Hematopoietic multipotent progenitor cell treated with erythropoietin and hydrocortisone succinate and interleukin-3 and kit ligand, for 6 days (in vitro differentiated cells): ENCODE measurements at regions not wholly inside any gene's neighbourhood (a gene's known extent, or its start where the extent isn't known, plus 50 kb on each side); places are given as distances from the start of the nearest gene placed in this dataset.

Source experiments
- DNase-seq: peaks from one replicate; pipeline ENCODE4 v3.0.0-alpha.2; 2015

- DNase-seq = no peak
Measured at GRCh38 chr9:106358331-106358730, 504.6 kb upstream of the ZNF462 start.

GRCh38 chr9:106376689-106377088 is 486.3 kb upstream of the ZNF462 start:
- DNase-seq = no peak

DNA sequence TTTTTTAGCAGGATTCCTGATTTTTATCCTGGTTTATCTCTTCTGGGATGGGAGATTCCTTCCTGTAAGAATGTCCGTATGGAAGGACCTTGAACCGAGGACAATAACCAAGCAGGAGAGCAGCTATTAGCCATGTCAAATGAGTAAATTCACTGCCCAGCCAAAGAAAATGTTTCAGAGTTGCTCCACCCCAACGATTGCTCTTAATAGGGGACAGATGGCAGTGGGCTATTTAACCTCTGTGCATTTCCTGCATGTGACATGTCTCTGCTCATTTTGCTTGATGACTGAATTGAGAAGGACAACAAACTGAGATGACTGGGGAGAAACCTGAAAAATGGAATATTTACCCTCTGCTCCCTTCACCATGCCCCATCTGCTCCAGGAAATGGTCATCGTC is 479.9 kb upstream of the ZNF462 start:
- DNase-seq = no peak

- DNase-seq = no peak
Measured at GRCh38 chr9:106387965-106388364, 475.0 kb upstream of the ZNF462 start.

DNA sequence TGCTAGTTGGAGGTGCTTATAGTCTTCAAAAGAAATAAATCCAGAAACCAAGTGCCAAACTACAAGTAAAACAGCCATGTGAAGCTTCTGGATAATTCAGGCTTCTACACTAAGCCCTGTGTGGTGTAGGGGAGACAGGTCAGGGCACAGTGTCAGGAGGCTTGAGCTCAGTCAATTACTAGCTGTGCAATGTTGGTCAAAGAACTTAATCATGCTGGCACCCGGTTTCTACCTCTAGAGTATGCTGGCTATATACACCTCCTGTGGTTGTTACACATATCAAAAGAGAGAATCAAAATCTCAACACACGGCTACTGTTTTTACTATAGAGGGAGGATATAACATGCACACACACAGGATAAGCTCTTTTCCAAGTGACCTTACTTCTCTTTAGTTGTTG is 469.7 kb upstream of the ZNF462 start:
- no peak for DNase-seq

- DNase-seq = no peak
Measured at GRCh38 chr9:106400170-106400569, 462.8 kb upstream of the ZNF462 start.

- no peak for DNase-seq
Measured at GRCh38 chr9:106400950-106401349, 462.0 kb upstream of the ZNF462 start.

DNA sequence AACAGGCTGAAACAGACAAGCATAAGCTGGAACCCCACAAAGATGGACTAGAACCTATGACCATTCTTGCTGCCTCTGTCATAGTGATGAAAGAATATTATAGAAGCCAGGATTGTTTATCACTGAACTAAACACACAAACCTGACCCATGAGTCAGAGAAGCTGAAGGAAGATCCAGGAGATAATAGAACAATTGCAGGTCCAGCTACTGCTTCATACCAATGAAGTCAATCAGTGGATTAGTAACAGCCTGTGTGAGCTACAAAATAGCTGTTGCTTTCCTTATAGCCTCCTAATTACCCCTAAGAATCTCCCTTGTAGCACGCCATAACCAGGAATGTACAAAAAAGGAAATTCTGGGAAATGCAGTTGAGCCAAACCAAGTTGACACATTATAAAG is 459.9 kb upstream of the ZNF462 start:
- DNase-seq = no peak

- DNase-seq = no peak
Measured at GRCh38 chr9:106404137-106404536, 458.8 kb upstream of the ZNF462 start.

- DNase-seq = no peak
Measured at GRCh38 chr9:106405871-106406435, 457.0 kb upstream of the ZNF462 start.

GRCh38 chr9:106414042-106414441 is 448.9 kb upstream of the ZNF462 start:
- no peak for DNase-seq

DNA sequence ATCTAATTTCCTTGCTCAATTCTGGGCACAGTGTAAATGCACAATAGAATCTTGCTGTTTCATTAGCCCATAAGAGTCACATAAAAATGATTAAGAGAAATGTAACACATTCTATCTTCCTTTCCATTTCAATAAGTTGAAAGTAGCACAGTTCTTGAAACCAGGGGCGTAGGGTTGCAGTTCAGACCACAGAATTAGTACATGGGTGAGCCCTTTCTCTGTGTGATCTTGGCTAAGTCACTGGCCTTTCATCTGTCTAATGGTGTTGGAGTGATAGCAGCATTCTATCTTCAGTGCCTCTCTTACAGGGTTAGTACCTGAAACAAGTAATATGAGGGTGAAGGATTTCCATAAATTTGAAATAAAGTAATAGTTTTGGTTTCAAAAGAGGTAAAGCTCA is 445.3 kb upstream of the ZNF462 start:
- no peak for DNase-seq

DNA sequence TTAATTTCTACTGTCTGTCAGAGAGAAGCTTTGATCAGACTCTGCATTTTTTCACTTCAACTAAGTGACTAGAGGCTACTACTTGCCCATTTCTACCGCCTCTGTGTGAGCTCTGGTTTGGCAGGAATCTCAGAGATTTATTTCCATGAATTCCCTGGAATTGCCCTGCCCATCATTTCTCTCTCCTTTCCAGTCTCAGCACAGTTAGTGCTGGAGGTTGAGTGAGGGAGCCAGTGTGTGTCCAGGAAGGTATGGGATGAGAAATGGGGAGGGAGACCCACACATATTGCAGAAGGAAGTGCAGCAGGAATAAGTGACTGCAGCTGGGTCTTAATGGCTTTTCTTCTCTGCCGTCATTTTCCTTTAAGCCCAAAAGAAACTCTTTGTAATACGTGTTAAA is 443.1 kb upstream of the ZNF462 start:
- DNase-seq = no peak

DNA sequence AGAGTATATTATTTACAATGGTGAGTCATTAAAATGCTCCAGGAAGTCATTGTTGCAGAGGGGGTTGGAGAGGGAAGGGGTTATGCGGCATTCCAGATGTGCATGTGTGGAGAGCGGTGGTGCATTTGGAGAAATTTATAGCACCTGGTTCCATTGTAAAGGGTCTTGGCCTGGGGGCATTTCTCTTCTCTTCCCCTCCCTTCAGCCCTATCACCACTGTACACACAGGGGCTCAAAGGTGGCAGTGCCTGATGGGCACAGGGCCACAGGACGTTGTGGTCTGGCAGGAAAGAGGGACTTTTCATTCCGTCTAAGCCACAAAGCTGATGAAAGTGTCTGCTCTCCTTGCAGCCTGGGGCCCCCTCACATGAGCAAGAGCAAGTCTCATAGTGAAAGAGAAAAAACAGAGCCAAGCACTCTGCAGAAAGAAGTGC is 442.4 kb upstream of the ZNF462 start:
- peak; percentile 72 for DNase-seq

DNA sequence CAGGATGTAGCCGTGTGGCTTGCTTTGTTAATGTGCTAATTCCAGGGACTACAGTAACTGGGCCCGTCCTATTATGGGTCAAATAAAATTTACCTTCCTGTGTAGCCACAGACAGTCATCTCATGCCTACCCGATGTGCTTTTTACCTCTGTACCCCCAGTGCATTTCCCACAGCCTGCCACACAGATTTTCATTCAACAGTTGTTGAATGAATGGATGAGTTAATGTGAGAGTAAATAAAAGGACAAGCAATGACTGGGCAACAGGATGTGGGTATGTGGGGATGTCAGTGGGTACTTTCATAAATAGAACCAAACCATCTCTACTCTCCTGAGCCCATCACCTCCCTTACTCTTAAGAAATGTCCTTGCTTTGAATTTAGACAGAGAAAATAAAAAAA is 441.2 kb upstream of the ZNF462 start:
- DNase-seq = no peak

GRCh38 chr9:106423575-106423974 is 439.4 kb upstream of the ZNF462 start:
- no peak for DNase-seq

- no peak for DNase-seq
Measured at GRCh38 chr9:106432631-106433030, 430.3 kb upstream of the ZNF462 start.

GRCh38 chr9:106438928-106439327 is 424.0 kb upstream of the ZNF462 start:
- no peak for DNase-seq

DNA sequence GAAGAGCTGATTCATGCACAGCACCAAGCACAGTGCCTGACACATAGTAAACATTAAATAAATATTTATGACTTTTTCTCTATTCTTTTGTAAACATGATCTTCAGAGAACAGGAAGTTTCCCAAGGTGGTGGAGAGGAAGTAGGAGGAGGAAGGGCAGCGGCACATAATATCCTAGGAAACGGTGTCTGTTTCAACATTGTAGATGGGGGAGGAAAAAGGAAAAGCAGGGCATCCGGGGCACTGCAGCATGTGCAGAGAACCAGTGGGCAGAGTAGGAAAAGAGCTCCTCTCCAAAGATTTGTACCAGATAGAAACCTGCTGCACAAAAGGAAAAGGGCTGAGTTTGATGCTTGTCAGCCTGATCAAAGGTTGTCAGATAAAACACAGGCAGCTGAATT is 421.7 kb upstream of the ZNF462 start:
- no peak for DNase-seq

DNA sequence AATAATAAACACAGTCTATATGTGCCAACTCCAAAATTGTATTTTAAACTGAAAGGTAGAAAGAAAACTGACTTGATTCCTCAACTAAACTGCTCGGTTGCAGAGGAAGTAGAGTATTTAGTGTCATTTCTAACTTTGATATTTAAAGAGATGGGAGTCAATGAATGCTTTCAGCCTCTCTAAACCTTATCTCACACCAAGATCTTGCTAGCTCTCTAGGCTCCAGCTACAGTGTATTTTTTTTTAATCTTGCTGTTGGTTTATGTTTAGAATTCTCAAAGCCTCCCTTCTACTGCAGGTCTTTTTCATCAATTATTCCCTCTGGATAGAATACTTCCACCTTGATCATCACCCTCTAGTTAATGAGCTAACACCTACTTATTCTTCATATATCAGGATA is 419.4 kb upstream of the ZNF462 start:
- DNase-seq = no peak

- no peak for DNase-seq
Measured at GRCh38 chr9:106445107-106445506, 417.9 kb upstream of the ZNF462 start.

DNA sequence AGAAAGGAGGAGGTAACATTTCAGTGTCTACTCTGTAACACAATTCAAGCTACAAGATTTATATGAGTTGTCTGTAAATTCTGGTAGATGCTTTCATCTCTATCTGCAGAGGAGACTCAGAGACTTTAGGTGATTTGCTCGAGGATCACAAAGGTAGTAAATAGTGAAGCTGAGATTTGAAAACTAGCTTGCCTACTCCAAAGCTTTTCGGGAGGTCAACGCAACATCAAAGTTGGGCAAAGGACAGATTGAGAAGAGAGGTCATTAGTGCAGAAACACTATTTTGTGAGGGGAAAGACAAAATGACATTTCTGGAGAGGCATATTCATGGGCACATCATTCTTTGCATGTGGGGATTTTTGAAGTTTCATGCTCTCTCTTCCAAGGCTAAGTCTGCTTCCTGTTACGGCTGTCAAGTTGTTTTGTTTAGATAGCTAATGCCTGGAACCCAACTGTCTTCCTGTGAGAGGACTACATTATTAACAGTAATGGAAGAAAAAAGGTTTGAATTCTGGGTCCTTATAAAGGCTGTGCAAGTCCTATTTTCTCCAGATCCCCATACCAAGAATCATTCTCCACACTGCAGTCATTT is 413.5 kb upstream of the ZNF462 start:
- DNase-seq = no peak

- DNase-seq = no peak
Measured at GRCh38 chr9:106450549-106450948, 412.4 kb upstream of the ZNF462 start.

DNA sequence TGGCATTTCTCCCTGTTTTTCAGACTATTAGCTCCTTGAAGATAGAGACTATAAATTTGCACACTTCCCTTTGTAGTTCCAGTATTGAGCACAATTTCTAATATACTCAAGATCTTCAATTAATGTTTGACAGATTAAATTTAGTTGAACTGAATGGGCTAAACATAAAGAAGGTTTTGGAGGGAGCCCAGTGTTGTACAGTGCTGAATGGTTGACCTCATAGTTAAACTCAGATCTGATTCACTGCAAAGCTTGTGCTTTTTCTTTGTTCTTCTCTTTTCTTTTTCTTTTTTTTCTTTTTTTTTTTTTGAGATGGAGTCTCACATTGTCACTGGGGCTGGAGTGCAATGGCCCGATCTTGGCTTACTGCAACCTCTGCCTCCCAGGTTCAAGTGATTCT is 411.7 kb upstream of the ZNF462 start:
- DNase-seq = no peak

- no peak for DNase-seq
Measured at GRCh38 chr9:106456581-106456980, 406.4 kb upstream of the ZNF462 start.
